K562 (cell line): ENCODE measurements at regions not wholly inside any gene's neighbourhood (a gene's known extent, or its start where the extent isn't known, plus 50 kb on each side); places are given as distances from the start of the nearest gene placed in this dataset.

Experiments
- DACH1 ChIP-seq: fragments of 450-650 bp; IDR thresholded peaks from 2 replicates; pipeline ENCODE4 v1.6.1; 2018; ENCODE audit not compliant: partially characterized antibody
- EP300 ChIP-seq: IDR thresholded peaks from 2 replicates; pipeline ENCODE4 v1.6.1; 2012; ENCODE audit warnings: low read length, improper control_type of control experiment
- FOXO4 ChIP-seq: fragments of 450-650 bp; formaldehyde crosslinking; IDR thresholded peaks from 2 replicates; pipeline ENCODE4 v1.4.0; 2020; ENCODE audit warnings: mild to moderate bottlenecking, moderate library complexity
- GATA2 ChIP-seq: sonication (generic); formaldehyde crosslinking; IDR thresholded peaks from 2 replicates; pipeline ENCODE4 v1.4.0; 2020; ENCODE audit warnings: mild to moderate bottlenecking, missing genetic modification reagents
- HDAC1 ChIP-seq, 2 experiments: fragments of 450-650 bp; IDR thresholded peaks; 2 replicates each; pipeline ENCODE4 v1.6.1; 2016 to 2017; ENCODE audit warnings: inconsistent platforms in 1 of 2, mild to moderate bottlenecking in 1 of 2, moderate library complexity in 1 of 2
- MTA3 ChIP-seq: fragments of 450-650 bp; formaldehyde crosslinking; IDR thresholded peaks from 2 replicates; pipeline ENCODE4 v1.6.1; 2017; ENCODE audit warnings: mild to moderate bottlenecking, borderline replicate concordance
- NCOA2 ChIP-seq, 2 experiments: fragments of 450-650 bp; IDR thresholded peaks; 2 replicates each; pipeline ENCODE4 v1.6.1; 2018; ENCODE audit warnings: mild to moderate bottlenecking in 2 of 2, moderate library complexity in 1 of 2; ENCODE audit not compliant: partially characterized antibody in 2 of 2
- NFIC ChIP-seq: fragments of 450-650 bp; IDR thresholded peaks from 2 replicates; pipeline ENCODE4 v1.6.1; 2017; ENCODE audit warnings: mild to moderate bottlenecking, inconsistent platforms
- PCBP2 ChIP-seq: fragments of 200-400 bp; formaldehyde crosslinking; IDR thresholded peaks from 2 replicates; pipeline ENCODE4 v1.6.1; 2018; ENCODE audit warnings: low read length, low read depth, mild to moderate bottlenecking, moderate library complexity; ENCODE audit not compliant: poor library complexity, severe bottlenecking
- PML ChIP-seq: IDR thresholded peaks from 2 replicates; pipeline ENCODE4 v1.6.1; 2012; ENCODE audit warnings: low read length, inconsistent platforms
- RFX5 ChIP-seq: IDR thresholded peaks from 2 replicates; pipeline ENCODE4 v1.6.1; 2011; ENCODE audit warnings: low read depth, mild to moderate bottlenecking, improper control_type of control experiment, low read length
- SPI1 ChIP-seq: IDR thresholded peaks from 2 replicates; pipeline ENCODE4 v1.6.1; 2011; ENCODE audit warnings: low read depth, low read length, control low read depth, borderline replicate concordance
- TEAD1 ChIP-seq, 2 experiments: fragments of 450-650 bp in 1 of 2; sonication (generic) in 1 of 2; formaldehyde crosslinking; IDR thresholded peaks; 2 replicates each; pipeline versions ENCODE4 v1.4.0 to v1.8.0; 2020 to 2022; ENCODE audit warnings: mild to moderate bottlenecking in 2 of 2, missing genetic modification reagents in 1 of 2
- ZFP30 ChIP-seq: fragments of 250-450 bp; sonication (Bioruptor Pico); IDR thresholded peaks from 2 replicates; pipeline ENCODE4 v1.8.0; 2022; ENCODE audit warnings: moderate library complexity, mild to moderate bottlenecking, inconsistent platforms, borderline replicate concordance
- ZNF318 ChIP-seq, 2 experiments: fragments of 450-650 bp; IDR thresholded peaks; 2 replicates each; pipeline ENCODE4 v1.6.1; 2016; ENCODE audit warnings: mild to moderate bottlenecking in 2 of 2, borderline replicate concordance in 1 of 2, low read depth in 1 of 2, moderate library complexity in 1 of 2
- ZNF347 ChIP-seq: fragments of 450-650 bp; formaldehyde crosslinking; IDR thresholded peaks from 2 replicates; pipeline ENCODE4 v1.4.0; 2020; ENCODE audit warnings: low read depth, mild to moderate bottlenecking, moderate library complexity
- TF ChIP-seq, protein P1 (sequence below), 2 experiments: IDR thresholded peaks; 2 replicates each; pipeline ENCODE4 v1.6.1; 2012; ENCODE audit warnings: improper control_type of control experiment in 2 of 2, low read depth in 2 of 2, low read length in 2 of 2, borderline replicate concordance in 1 of 2

DNA sequence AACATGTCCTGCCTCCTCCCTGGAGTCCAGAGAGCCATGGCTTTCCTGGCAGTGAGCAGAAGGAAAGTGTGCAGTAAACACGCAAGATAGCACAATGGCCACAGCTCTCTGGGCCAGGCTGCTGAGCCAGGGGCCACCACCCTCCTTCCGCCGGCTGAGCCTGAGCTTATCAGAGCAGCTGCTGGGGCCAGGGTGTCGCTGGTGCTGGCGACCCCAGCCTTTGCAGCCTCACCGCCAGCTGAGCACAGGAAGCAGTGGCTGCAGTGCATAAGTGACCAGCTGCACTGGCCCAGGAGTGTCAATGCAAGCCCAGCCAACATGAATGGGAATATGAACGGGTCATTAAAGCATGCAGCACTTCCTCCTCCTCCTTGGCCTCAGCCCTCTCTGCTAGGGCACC lies 172.0 kb downstream of the ZFP36L2 start (continued):
- TF ChIP-seq ZNF318 (IDR thresholded peaks at IDR 0.05; ENCODE audit: borderline replicate concordance in 1 of 2, low read depth in 1 of 2) (no peak), PML (no peak), DACH1 (peak; percentile 66), MTA3 (no peak), RFX5 (no peak), NFIC (peak; percentile 16; the same call in 1 of the 2 replicates), EP300 (no peak), GATA2 (CRISPR knock-in tag) (no peak), SPI1 (peak; percentile 32; the same call in 1 of the 2 replicates), ZNF347 (CRISPR knock-in tag) (no peak), FOXO4 (CRISPR knock-in tag) (no peak), NCOA2 (IDR thresholded peaks at IDR 0.05; ENCODE audit: partially characterized antibody in 2 of 2) (no peak), ZFP30 (CRISPR knock-in tag) (no peak), TEAD1 (CRISPR knock-in tag; IDR thresholded peaks at IDR 0.05) (no peak), HDAC1 (IDR thresholded peaks at IDR 0.05) (peak in 1 of 2 experiments; percentile 28; a peak in 1 of 4 replicates), PCBP2 (no peak)
- TF ChIP-seq, protein P1, sequence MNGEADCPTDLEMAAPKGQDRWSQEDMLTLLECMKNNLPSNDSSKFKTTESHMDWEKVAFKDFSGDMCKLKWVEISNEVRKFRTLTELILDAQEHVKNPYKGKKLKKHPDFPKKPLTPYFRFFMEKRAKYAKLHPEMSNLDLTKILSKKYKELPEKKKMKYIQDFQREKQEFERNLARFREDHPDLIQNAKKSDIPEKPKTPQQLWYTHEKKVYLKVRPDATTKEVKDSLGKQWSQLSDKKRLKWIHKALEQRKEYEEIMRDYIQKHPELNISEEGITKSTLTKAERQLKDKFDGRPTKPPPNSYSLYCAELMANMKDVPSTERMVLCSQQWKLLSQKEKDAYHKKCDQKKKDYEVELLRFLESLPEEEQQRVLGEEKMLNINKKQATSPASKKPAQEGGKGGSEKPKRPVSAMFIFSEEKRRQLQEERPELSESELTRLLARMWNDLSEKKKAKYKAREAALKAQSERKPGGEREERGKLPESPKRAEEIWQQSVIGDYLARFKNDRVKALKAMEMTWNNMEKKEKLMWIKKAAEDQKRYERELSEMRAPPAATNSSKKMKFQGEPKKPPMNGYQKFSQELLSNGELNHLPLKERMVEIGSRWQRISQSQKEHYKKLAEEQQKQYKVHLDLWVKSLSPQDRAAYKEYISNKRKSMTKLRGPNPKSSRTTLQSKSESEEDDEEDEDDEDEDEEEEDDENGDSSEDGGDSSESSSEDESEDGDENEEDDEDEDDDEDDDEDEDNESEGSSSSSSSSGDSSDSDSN (IDR thresholded peaks at IDR 0.05; ENCODE audit: borderline replicate concordance in 1 of 2, low read depth in 2 of 2, low read length in 2 of 2): peak in 1 of 2 experiments; percentile 90; a peak in 3 of 4 replicates
